HG02642 (cell line): ENCODE measurements at regions not wholly inside any gene's neighbourhood (a gene's known extent, or its start where the extent isn't known, plus 50 kb on each side); places are given as distances from the start of the nearest gene placed in this dataset.

Source experiments
- ATAC-seq: cut with Tn5 transposase; IDR thresholded peaks from one replicate; pipeline ENCODE4 v1.9.1; 2021; ENCODE audit warnings: mild to moderate bottlenecking; ENCODE audit not compliant: unreplicated experiment, poor library complexity

DNA sequence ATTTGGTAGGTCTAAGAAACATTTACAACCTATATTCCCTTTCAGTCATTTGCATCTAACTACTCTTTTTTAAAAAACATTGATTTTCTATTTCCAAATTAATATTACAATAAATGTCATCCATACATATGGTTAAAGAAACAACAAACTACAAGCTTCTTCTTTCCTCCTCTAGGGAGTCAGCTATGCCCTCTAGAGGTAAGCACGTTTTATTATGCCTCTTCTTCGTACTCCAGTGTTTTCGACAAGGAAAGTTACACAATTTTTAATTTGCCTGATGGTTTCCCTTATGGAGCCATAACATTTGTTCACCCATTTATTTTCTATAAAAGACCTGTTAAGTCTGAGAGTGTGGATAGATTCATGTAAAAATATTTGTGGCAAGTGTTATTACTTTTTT, 183.4 kb upstream of the CDH7 start:
- no peak for ATAC-seq

- ATAC-seq: no peak
Observed at GRCh38 chr18:65548316-65548715, 202.5 kb upstream of the CDH7 start.

GRCh38 chr18:65547046-65547445, 203.8 kb upstream of the CDH7 start:
- ATAC-seq: no peak

- ATAC-seq: no peak
Observed at GRCh38 chr18:65544701-65545100, 206.1 kb upstream of the CDH7 start.

GRCh38 chr18:65527879-65528633, 222.8 kb upstream of the CDH7 start:
- ATAC-seq: no peak

GRCh38 chr18:65526099-65526498, 224.7 kb upstream of the CDH7 start:
- ATAC-seq: no peak

DNA sequence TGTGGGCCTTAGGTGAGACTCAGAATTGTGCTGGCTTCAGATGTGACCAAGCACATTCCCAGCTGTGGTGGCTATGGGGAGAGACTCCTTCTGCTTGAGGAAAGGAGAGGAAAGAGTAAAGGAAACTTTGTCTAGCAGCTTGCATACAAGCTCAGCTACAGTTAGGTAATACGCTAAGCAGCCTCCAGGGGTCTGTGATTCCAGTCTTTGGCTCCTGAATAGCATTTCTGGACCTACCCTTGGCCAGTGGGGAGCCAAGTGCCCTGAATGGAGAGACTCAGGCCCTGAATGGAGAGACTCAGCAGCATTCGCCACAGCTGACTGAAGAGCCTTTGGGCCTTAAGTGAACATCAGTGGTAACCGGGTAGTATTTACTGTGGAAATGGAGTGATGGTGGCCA, 227.4 kb upstream of the CDH7 start:
- ATAC-seq: no peak

DNA sequence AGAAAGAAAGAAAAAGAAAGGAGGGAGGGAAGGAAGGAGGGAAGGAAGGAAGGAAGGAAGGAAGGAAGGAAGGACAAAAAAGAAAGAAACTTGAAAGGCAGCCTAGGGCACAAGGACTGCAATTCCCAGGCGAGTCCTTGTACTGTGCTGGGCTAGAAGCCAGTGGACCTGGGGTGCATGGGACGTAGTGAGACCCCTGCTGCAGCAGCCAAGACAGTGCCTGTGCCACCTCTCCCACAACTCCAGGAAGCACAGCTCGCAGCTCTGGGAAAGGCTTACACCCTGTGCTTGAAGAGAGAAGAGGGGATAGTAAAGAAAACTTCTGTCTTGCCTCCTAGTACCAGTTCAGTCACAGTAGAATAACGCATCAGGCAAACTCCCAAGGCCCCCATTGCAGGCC, 227.9 kb upstream of the CDH7 start:
- ATAC-seq: no peak

- ATAC-seq: no peak
Observed at GRCh38 chr18:65516209-65516608, 234.6 kb upstream of the CDH7 start.

GRCh38 chr18:65498605-65499004, 252.2 kb upstream of the CDH7 start:
- no peak for ATAC-seq

GRCh38 chr18:65487569-65487968, 263.2 kb upstream of the CDH7 start:
- no peak for ATAC-seq

GRCh38 chr18:65477455-65477854, 273.4 kb upstream of the CDH7 start:
- no peak for ATAC-seq

DNA sequence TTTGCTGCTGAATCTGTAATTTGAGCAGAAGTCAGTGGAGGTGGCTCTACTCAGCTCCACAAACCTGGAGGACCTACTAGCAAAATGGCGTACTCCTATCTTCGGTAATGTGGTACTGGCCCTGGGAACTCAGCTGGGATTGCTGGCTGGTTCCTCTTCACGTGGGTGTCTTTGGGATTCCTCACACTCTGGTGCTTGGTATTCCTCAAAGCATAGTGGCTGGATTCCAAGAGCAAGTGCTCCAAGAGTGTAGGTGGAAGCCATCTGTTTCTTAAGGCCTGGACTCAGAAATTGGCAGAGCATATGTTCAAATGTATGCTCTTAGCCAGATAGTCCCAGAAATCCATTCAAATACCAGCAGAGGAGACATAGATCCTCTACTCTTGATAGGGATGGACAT, 281.9 kb upstream of the CDH7 start:
- ATAC-seq: no peak

DNA sequence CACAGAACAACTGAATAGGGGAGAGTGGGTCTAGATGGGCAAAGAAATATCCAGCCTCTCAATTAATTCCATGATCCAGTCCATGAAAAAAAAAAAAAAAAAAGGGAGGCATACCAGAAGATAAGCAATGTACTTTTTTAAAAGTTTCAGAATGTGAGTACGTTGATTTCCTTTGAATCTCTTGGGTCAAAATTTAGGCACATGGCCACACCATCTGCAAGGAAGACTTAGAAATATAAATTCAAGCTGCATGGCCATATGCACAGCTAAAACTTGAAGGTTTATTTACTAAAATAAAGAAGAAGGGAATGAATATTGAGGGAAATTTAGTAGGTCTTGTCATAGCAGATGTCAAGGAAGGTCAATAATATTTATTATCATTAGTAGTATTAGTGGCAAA, 286.5 kb upstream of the CDH7 start:
- no peak for ATAC-seq

GRCh38 chr18:65459741-65460140, 291.1 kb upstream of the CDH7 start:
- no peak for ATAC-seq

- no peak for ATAC-seq
Observed at GRCh38 chr18:65458871-65459270, 291.9 kb upstream of the CDH7 start.

DNA sequence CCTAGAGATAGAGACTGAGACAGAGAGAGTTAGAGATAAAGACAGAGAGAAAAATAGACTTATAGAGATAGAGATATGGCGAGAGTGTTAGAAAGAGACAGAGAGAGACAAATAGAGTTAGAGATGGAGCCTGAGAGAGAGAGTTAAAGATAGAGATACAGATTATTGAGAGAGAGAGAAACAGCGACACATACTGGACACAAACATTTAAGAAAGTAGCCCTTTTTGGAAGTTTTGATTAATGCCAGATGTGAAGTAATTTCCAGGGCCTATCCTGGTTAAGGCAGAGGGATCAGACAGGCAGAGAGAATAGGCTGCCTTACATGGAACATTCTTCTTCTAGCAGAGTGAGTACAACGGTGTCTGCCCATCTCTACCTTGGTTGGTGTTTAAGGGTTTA, 311.6 kb upstream of the CDH7 start:
- no peak for ATAC-seq

DNA sequence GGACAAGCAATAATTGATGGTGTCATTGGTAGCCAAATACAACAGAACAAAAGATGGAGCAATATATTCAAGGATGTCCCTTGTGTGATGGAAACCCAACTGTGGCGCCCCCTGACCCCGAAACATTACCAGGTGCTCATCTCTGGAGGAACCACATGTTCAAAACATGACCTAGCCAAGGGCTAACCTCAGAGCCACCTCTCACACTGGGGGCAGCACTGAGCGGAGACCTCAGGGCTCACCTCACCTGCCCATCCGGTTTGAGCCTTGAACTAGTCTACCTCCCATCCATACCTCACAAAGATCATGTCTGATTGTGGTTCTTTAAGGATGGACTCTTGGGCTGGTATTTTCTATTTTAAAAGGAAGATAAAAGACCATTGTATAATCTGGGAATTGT, 314.4 kb upstream of the CDH7 start:
- ATAC-seq: no peak

GRCh38 chr18:65435534-65435933, 315.3 kb upstream of the CDH7 start:
- ATAC-seq: no peak

- ATAC-seq: no peak
Observed at GRCh38 chr18:65429601-65430000, 321.2 kb upstream of the CDH7 start.

- ATAC-seq: no peak
Observed at GRCh38 chr18:65425366-65425765, 325.4 kb upstream of the CDH7 start.

GRCh38 chr18:65423776-65424175, 327.0 kb upstream of the CDH7 start:
- ATAC-seq: no peak
